Brain pericyte (primary cell): ENCODE measurements at regions not wholly inside any gene's neighbourhood (a gene's known extent, or its start where the extent isn't known, plus 50 kb on each side); places are given as distances from the start of the nearest gene placed in this dataset.
"Not testable (repeated sequence)": the region's sequence is repeated elsewhere in the genome, so short reads cannot be mapped to it uniquely, and the experiment has no call there.

ENCODE experiments used
- DNase-seq: peaks from one replicate; pipeline ENCODE4 v3.0.0-alpha.2; 2012; ENCODE audit warnings: low read depth, low spot score

- DNase-seq, result no peak
These were observed 95.8 kb downstream of the ATXN3L start for GRCh38 chrX:13223868-13224567.

GRCh38 chrX:13220916-13221315 lies 98.9 kb downstream of the ATXN3L start:
- DNase-seq, result no peak

GRCh38 chrX:13219991-13220764 lies 99.7 kb downstream of the ATXN3L start:
- no peak for DNase-seq

- no peak for DNase-seq
These were observed 101.1 kb downstream of the ATXN3L start for GRCh38 chrX:13218758-13219157.

- no peak for DNase-seq
These were observed 103.7 kb downstream of the ATXN3L start for GRCh38 chrX:13216139-13216538.

- no peak for DNase-seq
These were observed 104.1 kb downstream of the ATXN3L start for GRCh38 chrX:13215729-13216128.

- DNase-seq, result no peak
These were observed 107.6 kb downstream of the ATXN3L start for GRCh38 chrX:13212191-13212651.

- DNase-seq, result not testable (repeated sequence)
These were observed 109.7 kb downstream of the ATXN3L start for GRCh38 chrX:13210142-13210541.

GRCh38 chrX:13209704-13210103 lies 110.1 kb downstream of the ATXN3L start:
- DNase-seq, result not testable (repeated sequence)

GRCh38 chrX:13208281-13208935 lies 111.4 kb downstream of the ATXN3L start:
- no peak for DNase-seq

GRCh38 chrX:13203271-13203670 lies 116.6 kb downstream of the ATXN3L start:
- DNase-seq, result no peak

GRCh38 chrX:13201605-13202219 lies 118.1 kb downstream of the ATXN3L start:
- no peak for DNase-seq

- DNase-seq, result no peak
These were observed 119.5 kb downstream of the ATXN3L start for GRCh38 chrX:13200398-13200797.

- no peak for DNase-seq
These were observed 121.1 kb downstream of the ATXN3L start for GRCh38 chrX:13198762-13199064.

GRCh38 chrX:13198056-13198761 lies 121.6 kb downstream of the ATXN3L start:
- DNase-seq, result no peak

GRCh38 chrX:13196782-13197181 lies 123.1 kb downstream of the ATXN3L start:
- no peak for DNase-seq

GRCh38 chrX:13195340-13195739 lies 124.5 kb downstream of the ATXN3L start:
- DNase-seq, result no peak

- no peak for DNase-seq
These were observed 125.4 kb downstream of the ATXN3L start for GRCh38 chrX:13194291-13195103.

GRCh38 chrX:13190051-13190450 lies 129.8 kb downstream of the ATXN3L start:
- no peak for DNase-seq

- DNase-seq, result no peak
These were observed 130.5 kb downstream of the ATXN3L start for GRCh38 chrX:13189380-13189779.
